ENCODE measurements at regions not wholly inside any gene's neighbourhood (a gene's known extent, or its start where the extent isn't known, plus 50 kb on each side); places are given as distances from the start of the nearest gene placed in this dataset.

DNA sequence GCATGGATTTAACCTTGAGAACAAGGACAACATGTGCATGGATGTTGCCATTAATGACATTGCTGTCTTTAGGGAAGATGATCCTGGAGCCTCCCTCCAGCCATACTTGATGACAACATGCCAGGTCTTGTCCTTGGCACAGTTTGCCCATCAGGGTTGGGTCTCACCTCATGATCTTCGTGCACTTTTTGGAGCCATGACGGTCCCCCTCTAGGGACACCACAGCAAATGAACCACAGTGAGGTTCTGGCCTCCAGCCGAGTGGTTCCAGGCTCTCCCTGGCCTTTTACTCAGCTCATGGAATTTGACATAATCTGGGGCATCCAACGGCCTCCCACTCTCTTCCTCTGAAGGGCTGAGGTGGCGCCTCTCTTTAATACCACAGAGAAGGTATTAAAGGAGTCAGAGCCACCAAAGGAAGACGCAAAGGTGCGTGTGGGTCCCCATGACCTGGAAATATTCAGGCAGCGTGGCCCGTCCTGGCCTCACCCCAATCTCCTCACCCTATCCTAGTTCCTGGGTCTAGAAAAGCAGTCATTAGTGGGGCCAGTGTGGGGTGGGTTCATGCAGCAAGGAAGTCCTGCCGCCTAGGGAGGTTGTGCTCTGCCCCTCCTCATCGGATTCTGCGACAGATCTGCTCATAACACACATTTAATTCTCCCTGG is 184.8 kb downstream of the CXCL12 start:
- Histone ChIP-seq H3K27me3 (ENCODE audit: control insufficient read depth, insufficient read depth, low read length) (no peaks in the 10 kb centered on the region), H3K36me3 (ENCODE audit: control insufficient read depth, insufficient read depth, low read length) (no peaks in the 10 kb centered on the region), H3K4me3 (ENCODE audit: low read depth, low read length) (no peak overlapping the region)
- TF ChIP-seq CTCF (IDR thresholded peaks at IDR 0.05; ENCODE audit: insufficient read depth, low read length, severe bottlenecking): no peak
- DNase-seq (ENCODE audit: low read depth): no peak
- no peak for FAIRE-seq

GRCh38 chr10:44199267-44199666 is 185.6 kb downstream of the CXCL12 start:
- no peak for FAIRE-seq
- Histone ChIP-seq H3K36me3 (ENCODE audit: control insufficient read depth, insufficient read depth, low read length) (no peaks in the 10 kb centered on the region), H3K4me3 (ENCODE audit: low read depth, low read length) (no peak overlapping the region), H3K27me3 (ENCODE audit: control insufficient read depth, insufficient read depth, low read length) (no peaks in the 10 kb centered on the region)
- DNase-seq (ENCODE audit: low read depth): no peak
- no peak for TF ChIP-seq CTCF (IDR thresholded peaks at IDR 0.05; ENCODE audit: insufficient read depth, low read length, severe bottlenecking)

GRCh38 chr10:44198780-44199097 is 186.2 kb downstream of the CXCL12 start:
- no peak for TF ChIP-seq CTCF (IDR thresholded peaks at IDR 0.05; ENCODE audit: insufficient read depth, low read length, severe bottlenecking)
- Histone ChIP-seq H3K27me3 (ENCODE audit: control insufficient read depth, insufficient read depth, low read length) (no peaks in the 10 kb centered on the region), H3K4me3 (ENCODE audit: low read depth, low read length) (no peak overlapping the region), H3K36me3 (ENCODE audit: control insufficient read depth, insufficient read depth, low read length) (no peaks in the 10 kb centered on the region)
- DNase-seq (ENCODE audit: low read depth) (no peak), FAIRE-seq (no peak)

DNA sequence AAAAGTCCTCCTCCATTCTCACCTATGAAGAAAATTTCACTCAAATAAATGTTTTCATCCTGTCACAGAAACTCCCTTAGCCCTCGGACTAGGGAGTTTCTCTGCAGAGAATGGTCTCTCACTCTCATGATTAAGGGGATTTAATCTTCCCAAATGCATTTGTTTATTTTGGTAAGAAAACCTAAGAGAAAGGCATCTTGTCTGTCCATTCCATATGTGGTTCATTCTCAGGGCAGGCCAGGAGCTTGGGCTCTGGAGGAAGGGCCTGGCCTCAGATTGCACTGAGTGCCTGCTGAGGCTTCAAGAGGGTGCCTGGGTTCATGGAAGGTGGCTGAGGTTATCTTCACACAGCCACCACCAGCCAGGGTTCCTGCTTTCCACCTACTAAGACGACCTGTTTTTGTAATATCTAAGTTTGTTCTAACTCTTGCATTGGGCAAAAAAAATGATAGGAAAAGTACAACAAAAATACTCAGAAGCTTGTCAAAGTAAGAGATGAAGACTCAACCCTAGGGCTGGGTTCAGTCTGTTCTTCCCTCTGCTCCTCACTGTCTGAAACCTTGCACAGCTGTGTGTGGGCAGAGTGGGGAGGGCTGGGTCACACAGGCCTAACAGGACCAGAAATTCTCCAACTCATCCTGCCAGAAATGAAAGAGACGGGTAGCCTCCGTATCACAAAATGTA is 186.7 kb downstream of the CXCL12 start:
- no peaks in the 10 kb centered on the region for H3K36me3 ChIP-seq (ENCODE audit: control insufficient read depth, insufficient read depth, low read length)
- DNase-seq (ENCODE audit: low read depth) (no peak), FAIRE-seq (no peak)
- no peak overlapping the region for H3K4me3 ChIP-seq (ENCODE audit: low read depth, low read length)
- no peaks in the 10 kb centered on the region for H3K27me3 ChIP-seq (ENCODE audit: control insufficient read depth, insufficient read depth, low read length)
- no peak for TF ChIP-seq CTCF (IDR thresholded peaks at IDR 0.05; ENCODE audit: insufficient read depth, low read length, severe bottlenecking)

DNA sequence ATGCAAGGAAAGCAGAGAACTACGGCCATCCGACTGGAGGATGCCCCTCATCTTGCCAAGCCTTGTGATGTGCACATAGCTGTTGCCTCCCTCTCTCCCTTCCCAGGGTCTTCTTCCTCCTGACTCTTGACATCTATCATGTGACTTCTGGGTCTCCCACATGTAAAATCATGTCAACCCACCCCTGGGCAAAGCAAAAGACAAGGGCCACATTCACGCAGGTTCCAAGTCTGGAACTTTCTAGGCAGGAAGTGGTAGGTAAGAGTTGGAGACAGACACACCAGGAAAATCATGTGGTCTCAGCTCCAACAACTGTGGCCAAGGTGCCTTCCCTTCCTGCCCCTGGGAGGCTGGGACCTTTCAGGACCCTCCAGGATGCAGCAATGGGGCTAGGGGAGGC is 187.3 kb downstream of the CXCL12 start:
- TF ChIP-seq CTCF (IDR thresholded peaks at IDR 0.05; ENCODE audit: insufficient read depth, low read length, severe bottlenecking): no peak
- DNase-seq (ENCODE audit: low read depth) (no peak), FAIRE-seq (no peak)
- Histone ChIP-seq H3K4me3 (ENCODE audit: low read depth, low read length) (no peak overlapping the region), H3K36me3 (ENCODE audit: control insufficient read depth, insufficient read depth, low read length) (no peaks in the 10 kb centered on the region), H3K27me3 (ENCODE audit: control insufficient read depth, insufficient read depth, low read length) (no peaks in the 10 kb centered on the region)

DNA sequence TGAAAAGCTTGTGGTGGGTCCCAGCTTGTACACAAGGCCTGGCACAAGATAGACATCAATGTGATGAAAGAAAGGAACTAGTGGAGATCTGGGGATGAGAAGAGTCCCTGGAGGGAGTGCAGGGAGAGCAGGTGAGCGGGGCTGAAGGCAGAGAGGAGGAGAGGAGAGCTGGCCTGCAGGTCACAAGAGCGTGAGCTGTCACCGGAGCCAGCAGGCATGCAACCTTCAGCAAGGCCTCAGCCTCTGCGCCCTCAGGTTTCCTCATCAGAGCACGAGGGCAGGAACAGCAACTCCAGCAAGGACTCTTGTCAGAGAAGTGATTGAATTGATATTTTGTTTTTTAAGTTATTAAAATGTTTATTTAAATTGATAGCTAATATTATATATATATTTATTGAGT is 188.6 kb downstream of the CXCL12 start:
- DNase-seq (ENCODE audit: low read depth) (no peak), FAIRE-seq (no peak)
- TF ChIP-seq CTCF (IDR thresholded peaks at IDR 0.05; ENCODE audit: insufficient read depth, low read length, severe bottlenecking): no peak
- H3K27me3 ChIP-seq (ENCODE audit: control insufficient read depth, insufficient read depth, low read length): no peaks in the 10 kb centered on the region
- H3K36me3 ChIP-seq (ENCODE audit: control insufficient read depth, insufficient read depth, low read length): no peaks in the 10 kb centered on the region
- H3K4me3 ChIP-seq (ENCODE audit: low read depth, low read length): no peak overlapping the region

Measured in bronchial epithelial cell (primary cell).